HG02571 (cell line): ENCODE measurements at regions not wholly inside any gene's neighbourhood (a gene's known extent, or its start where the extent isn't known, plus 50 kb on each side); places are given as distances from the start of the nearest gene placed in this dataset.

Experiments
- ATAC-seq: cut with Tn5 transposase; IDR thresholded peaks from one replicate; pipeline ENCODE4 v1.9.1; 2021; ENCODE audit warnings: mild to moderate bottlenecking, moderate library complexity; ENCODE audit not compliant: unreplicated experiment

DNA sequence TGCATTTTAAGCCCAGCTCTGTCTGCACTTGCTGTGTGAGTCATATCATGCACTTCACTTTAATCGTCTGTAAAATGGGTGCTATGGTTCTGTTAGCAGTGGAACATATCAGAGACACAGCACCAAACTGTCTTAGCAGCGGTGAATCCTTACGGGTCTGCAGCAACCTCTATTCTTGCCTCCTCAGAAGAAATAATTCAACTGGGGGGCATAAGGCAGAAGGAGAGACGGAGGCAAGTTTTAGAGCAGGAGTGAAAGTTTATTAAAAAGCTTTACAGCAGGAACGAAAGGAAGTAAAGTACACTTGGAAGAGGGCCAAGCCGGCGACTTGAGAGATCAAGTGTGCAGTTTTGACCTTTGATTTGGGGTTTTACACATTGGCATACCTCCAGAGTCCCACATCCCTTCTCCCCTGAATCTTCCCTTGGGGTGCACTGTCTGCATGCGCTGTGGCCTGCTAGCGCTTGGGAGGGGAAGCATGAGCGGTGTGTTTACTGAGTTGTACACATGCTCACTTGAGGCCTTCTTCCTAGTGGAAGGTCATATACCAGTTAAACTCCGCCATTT is 109.8 kb downstream of the DDX1 start:
- no peak for ATAC-seq

DNA sequence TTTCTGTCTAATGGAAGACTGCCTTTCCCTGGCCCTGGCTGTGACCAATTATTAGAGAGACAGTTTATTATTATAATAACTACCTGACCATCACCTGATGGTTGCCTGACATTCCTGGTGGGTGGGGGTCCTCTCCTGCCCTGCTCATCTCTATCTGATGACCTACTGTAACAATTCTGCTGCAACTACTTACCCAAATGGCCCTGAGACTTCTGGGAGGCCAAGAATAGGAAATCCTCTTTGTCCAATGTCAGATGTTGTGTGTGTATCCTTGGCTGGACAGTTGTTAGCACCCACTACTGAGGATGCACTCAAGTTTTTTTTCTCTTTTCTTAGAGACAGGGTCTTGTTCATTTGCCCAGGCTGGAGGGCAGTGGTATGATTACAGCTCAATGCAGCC is 110.3 kb downstream of the DDX1 start:
- no peak for ATAC-seq

DNA sequence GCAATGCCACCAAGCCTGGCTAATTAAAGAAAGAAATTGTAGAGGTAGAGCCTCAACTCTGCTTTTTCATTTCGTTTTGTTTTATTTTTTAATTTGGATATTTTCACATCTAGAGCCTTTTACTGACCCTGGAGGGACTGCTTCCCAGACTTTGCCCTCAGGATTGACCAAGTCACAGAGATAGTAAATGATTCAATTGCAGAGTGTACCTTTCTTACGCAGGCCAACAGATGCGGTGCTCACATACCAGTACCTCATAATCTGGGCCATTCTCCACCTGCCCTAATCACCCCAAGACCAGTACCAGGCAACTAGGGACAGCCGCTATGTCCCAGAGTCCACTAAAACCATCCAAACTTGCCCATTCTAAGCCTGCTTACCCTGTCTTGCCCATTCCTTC is 110.8 kb downstream of the DDX1 start:
- no peak for ATAC-seq

DNA sequence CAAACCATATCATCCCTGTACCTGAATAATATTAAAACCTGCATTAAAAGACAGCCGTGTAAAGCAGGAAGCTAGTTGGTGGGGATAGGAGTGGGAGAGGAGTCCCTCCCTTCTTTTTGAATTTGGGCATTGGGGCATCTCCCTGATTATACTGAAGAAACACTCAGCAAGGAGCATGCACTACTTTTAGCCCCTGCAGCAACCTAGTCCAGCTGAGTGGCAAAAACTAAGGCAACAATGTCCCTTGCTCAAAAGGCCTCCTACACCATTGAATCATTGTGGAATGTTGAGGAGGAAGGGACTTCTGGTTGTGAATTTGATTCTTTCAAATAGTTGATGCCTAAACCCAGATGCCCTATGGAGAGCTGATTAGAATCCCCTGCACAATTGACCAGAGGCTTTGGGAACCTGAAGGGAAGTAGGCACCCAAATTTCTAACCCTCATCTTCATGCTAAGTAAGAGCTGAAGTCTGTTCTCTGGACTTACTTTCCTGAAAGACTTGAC is 111.7 kb downstream of the DDX1 start:
- ATAC-seq: no peak

DNA sequence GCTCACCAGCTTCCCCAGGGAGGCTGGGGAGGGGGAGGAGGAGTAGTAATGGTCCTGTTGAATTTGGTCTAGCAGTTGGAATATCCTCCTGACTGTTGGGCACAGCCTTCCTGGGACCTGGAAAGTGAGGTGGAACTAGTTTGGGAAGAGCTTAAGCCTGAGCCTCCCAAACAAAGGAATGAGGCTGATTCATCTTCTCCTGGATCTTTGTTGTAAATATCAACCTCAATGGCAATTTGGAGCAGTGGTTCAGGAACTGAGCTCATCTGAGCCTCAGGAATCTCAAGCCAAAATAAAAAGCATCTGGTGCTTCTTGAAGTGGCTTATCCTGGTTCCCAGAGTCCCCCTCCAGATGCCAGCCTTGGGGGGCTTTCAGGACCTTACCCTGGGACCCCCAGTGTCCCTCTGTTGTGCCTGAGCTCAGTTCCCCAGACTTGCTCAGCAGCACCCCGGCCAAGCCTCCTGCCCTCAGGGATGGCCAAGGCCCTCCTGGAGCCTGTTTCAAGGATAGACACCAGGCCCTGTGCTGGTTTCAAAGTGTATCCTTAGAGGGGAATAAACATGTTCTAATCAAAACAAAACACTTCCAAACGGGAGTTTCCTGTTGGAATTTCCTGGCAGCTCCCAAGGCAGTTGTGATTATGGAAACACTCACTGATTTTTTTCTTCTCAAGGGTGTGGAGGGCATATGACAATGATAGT is 112.6 kb downstream of the DDX1 start:
- no peak for ATAC-seq

DNA sequence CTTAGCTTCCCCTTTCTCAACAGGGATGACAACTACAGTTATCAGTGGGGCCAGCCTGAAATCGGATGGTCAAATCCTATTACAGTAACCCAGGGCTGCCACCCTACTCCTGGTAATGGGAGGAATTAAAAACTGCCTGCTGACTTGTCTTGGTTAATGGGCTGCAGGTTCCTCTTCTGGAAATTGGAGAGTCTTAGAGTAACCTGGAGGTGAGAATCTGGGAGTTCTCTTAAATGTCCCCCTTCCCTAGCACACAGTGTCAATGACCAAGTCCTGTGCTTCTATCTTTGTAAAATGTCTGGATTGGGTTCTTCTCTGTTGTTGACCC is 113.1 kb downstream of the DDX1 start:
- no peak for ATAC-seq

DNA sequence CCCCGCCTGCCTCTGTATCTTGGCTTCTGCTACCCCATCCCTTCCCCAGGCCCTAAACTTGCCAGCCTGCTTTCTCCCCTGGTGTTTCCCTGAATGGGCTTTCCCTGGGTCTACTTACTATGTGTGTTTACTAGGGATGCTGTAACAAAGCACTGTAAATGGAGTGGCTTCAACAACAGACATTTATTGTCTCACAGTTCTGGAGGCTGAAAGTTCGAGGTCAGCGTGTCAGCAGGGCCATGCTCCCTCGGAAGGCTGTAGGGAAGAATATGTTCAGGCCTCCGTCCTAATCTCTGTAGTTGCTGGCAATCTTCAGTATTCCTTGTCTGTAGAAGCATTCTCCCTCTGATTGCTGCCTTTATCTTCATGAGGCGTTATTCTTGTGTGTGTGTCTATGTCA is 113.6 kb downstream of the DDX1 start:
- ATAC-seq: no peak

DNA sequence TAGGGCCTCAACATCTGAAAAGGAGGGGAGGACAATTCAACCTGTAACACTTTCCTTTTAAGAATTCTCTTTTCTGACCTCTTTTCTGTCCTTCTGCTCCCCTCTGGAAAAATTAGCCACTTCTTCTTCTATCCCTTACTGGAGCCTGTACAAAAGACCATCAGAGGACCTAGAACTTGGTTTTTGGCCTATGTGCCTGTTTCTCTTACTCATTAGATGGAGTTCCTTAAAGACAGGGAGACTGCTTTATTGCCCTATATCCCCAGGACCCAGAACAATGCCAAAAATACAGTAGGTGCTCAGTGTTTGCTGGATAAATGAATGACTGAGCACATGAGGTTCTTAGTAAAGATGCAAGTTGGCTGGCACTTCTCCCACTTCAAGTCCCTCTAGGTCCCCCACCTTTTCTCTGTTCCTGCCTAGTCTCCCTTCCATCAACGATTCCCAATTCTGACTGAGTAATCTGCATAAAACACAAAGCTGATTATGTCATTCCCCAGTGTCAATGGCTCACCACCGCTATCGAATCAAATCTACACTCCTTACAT is 114.2 kb downstream of the DDX1 start:
- no peak for ATAC-seq

DNA sequence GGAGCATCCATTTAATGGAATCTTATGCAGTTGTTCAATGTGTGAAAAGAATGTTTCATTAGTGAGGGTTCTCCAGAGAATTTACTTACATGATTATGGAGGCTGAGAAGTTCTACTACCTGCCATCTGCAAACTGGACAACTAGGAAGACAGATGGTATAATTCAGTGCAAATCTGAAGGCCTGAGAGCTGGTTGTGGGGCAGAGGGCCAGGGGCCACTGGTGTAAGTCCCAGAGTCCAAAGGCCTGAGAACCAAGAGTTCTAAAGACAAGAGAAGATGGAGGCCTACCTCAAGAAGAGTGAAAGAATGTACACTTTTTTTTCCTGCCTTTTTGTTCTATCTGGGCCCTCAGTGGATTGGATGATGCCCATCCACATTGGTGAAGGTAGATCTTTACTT is 114.8 kb downstream of the DDX1 start:
- no peak for ATAC-seq

DNA sequence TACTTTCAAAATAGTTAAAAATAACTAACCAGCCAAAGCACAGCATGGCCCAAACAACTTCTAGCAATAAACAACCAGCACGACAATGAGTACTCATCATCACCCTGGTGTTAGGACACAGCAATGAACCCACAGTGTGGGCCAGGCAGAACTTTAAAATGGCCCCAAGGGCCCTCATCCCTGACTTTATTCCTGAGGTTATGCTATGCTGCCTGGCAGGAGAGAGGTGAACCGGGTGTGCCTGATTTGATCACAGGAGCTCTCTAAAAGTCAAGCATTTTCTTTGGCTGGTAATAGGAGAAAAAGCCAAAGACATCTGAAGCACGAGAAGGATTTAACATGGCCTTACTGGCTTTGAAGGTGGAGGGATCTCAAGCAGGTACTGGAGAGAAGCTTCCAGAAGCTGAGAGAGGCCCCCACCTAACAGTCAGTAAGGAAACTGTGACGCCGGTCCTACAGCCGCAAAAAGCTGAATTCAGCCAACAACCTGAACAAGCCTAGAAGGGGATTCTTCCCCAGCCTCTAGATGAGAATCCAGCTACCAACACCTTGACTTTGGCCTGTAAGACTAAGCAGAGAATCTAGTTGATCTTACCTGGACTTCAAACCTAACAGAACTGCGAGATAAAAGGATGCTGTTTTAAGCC is 115.4 kb downstream of the DDX1 start:
- ATAC-seq: no peak

DNA sequence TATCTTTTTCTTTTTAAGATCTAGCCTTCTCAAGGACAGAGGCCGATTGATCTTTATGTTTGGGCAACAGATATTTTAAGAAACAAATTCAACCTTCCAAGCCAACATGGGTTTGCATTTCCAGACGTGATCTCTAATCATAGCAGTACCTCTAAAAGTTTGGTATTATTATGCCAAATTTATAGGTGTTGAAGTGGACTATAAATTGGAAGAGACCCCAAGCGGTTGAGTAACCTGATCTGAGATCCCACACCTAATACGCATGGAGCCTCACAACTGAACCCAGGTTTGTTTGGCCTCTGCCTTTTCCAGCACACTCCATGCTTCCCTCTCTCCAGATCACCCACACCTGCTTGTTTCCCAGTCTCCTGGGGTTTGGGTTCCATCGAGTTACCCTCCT is 116.5 kb downstream of the DDX1 start:
- ATAC-seq: no peak

DNA sequence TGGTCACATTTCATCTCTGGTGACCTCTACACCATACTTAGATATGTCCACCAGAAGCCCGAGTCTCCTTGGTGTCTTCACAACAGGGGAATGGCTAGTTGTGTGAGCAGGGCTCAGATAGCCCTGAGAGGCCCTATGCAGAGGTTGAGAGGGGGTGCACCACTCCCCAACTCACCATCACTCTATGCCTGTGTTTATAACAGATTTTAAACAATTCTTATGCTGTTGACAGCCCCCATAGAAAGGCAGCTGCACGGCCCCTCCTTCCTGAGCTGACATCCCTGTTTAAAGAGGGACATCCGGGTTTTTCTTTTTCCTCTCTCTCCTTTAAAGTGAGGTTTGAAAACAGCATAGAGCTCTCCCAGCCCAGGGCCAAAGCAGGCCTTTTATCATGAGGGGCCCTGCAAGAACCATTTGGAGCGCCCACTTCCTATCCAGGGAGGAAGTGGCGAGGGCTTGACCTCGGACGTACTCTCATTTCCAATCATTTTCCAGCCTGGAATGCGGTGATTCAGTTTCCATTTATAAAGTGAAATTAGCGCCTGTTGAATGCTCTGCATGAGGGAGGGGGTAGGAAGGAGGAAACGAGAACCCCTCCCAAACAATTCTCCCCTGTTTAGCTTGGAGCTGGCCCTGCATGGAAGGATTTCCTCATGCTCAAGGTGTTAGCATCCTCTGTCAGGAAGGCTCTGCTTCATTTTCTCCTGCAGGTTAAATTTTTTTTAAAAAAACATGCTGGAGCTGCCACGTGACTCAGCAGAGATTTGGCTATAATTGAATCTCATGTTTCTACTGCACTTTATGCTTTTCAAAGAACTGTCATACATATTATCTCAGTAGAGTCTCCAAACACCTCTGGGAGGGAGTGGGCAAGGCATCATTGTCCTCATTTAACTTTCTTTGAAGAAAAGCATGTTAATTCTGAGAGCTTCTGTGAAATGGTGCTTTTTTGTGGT is 117.5 kb downstream of the DDX1 start:
- no peak for ATAC-seq

DNA sequence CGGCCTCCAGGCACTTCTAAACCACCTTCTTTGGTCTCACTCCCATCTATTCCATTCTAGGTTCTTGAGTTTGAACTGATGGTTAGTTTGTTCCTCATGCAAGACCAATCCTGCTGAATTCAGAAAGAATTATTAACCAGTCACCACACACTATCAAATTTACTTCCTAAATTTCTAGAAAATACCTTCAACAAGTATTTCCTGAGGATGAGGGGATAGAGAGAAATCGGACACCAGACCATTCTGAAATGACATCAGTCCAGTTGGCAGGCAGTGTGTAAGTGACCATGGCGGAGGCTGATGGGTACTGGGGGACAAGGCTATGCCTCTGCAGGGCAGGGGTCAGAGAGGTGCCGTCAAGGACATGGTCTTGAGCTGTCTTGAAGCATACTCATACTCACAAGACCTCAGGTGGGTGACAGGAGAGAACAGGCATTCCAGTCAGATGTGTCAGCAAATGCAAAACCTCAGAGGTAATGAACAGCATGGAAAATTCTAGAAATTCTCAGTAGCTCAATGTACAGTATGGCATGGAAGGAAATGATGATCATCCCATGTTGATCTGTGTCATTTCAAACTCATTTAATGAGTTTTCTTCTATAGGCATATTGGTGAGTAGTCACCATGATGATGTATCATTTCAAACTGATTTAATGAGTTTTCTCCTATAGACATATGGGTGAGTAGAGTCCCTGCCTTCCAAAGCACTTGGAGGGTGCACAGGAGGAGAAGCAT is 119.6 kb downstream of the DDX1 start:
- ATAC-seq: no peak

DNA sequence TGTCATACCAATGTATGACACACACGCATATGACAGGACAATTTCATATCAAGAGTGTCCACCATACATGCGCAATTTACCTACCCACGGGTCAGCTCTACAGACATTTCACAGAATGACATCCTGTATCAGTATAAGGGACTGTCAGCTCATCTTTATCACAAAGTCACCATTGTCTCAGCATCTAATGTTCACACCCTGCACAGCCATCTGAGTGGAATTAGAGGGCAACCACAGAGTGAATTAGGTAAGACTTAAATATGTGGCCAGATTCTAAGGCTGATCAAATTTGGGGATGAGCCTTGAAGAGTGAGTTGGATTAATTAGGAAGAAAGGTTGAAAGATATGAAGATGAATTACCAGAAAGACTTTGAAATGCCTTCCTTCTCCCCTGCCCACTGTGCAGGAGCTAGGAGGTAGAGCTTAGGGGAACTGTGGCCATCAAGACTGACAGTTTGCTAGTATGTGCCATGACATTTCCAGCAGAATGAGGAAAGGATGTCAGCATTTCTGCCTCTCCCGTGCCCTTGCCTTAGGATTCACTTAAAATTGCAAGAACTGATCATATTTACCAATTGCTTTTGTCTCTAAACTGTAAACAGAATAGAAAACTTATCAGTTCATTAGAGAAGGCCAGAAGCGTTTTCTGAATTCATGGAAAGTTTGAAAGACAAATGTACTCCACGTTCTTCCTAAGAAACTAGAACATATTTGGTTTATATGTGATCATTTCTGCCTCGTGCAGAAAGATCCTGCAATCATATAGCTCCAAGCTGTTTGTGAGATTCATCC is 121.1 kb downstream of the DDX1 start:
- no peak for ATAC-seq

DNA sequence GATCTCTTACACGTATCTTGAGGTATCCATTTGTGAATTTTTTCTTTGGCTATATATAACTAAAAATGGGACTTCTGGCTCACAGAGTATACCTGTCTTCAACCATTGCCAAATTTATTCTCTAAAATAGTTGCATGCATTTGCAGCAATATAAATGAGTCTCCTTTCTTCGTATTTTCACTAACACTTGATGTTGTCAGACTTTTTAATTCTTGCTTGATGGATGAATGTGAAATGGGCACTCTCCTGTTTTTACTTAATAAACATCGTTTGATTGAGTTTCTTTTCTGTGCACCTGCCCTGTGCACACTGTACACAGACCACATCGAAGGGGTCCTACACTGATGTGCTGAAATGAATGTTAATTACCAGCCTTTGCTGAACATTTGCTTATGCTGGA is 121.8 kb downstream of the DDX1 start:
- ATAC-seq: no peak

DNA sequence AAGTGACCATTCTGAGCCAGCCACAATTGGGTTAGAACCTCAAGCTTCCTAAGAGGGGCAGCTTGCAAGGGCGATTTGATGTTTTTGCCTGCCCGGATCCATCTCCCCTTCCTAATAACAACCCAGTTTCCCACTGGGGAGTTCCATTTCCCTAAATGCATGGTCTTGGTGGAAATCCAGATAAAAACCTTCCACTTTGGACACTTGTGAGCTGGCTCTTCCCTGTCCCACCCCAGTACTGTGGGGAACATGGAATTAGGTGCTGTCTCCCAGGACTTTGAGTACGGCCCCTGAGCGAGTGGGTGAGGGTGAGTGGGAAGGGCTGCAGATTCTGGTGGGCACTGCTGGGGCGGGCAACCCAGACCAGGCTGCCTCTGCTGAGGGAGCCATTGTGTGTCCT is 122.3 kb downstream of the DDX1 start:
- ATAC-seq: no peak

DNA sequence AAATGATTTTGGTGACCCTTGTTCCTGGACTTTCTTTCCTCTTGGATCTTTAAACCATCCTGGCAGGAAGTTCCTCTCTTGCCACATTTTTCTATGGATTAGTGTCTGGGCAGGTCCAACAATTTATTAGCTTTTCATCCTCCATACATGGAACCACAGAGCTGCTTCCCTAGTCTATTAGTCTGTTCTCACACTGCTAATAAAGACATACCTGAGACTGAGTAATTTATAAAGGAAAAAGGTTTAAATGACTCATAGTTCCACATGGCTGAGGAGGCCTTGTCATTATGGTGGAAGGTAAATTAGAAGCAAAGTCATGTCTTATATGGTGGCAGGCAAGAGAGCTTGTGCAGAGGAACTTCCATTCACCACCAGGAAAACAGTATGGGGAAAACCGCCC is 122.9 kb downstream of the DDX1 start:
- ATAC-seq: no peak

DNA sequence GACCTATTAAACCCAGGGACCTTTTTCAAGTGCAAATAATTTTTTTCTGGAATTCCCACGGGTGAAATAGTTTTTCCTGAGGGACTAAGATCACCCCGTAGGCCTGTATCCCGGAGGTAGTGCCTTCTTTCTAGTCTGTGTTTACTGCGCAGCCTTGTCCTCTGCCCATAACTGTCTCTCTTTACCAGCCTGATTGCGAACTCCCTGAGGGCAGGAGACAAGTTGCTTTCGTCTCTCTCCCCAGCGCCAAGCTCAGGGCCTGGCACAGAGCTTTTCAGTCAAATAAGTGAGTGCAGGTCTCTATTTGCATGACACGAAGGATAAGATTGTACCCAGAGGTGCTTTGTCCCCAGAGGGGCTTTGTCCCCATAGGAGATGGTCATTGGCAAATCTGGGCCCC is 123.9 kb downstream of the DDX1 start:
- no peak for ATAC-seq

DNA sequence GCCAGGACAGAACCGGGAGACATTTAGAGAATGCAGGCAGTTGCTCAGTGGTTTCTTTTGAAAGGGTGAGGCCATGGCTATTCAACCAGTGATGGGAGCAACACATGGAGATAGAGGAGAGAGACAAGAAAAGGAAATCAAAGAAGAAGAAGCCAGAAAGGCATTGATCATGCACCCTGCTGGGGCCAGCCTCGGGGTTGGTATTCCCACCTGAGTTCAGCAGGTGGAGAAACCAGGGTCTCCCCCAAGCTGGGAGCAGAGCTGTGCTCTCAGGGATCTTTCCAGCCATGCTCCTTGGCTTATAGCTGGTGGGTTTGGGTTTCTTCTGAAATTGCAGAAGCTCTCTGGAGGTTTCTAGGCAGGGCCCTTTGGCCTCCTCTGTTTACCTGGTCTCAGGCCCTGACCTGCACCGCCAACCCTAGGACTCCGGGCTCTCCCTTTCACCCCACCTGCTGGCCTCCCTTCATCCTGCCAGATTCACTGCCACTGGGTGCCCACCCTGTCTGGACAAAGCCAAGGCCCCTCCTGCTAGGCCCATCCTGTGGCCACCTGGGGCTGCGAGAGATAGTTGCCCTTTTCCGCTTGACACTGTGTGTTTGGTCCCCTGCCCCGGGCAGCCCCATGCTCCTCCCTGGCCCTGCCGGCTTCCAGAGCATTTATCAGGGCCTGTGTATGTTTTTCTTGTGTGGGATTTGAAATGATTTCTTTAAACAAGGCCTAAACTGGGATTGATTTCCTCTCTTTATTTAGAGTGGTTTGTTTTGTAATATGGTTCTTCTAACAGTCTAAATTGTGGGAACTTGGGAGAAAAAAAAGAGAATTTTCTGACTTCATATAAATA is 126.7 kb downstream of the DDX1 start:
- ATAC-seq: no peak
